ENCODE measurements at regions not wholly inside any gene's neighbourhood (a gene's known extent, or its start where the extent isn't known, plus 50 kb on each side); places are given as distances from the start of the nearest gene placed in this dataset.

DNA sequence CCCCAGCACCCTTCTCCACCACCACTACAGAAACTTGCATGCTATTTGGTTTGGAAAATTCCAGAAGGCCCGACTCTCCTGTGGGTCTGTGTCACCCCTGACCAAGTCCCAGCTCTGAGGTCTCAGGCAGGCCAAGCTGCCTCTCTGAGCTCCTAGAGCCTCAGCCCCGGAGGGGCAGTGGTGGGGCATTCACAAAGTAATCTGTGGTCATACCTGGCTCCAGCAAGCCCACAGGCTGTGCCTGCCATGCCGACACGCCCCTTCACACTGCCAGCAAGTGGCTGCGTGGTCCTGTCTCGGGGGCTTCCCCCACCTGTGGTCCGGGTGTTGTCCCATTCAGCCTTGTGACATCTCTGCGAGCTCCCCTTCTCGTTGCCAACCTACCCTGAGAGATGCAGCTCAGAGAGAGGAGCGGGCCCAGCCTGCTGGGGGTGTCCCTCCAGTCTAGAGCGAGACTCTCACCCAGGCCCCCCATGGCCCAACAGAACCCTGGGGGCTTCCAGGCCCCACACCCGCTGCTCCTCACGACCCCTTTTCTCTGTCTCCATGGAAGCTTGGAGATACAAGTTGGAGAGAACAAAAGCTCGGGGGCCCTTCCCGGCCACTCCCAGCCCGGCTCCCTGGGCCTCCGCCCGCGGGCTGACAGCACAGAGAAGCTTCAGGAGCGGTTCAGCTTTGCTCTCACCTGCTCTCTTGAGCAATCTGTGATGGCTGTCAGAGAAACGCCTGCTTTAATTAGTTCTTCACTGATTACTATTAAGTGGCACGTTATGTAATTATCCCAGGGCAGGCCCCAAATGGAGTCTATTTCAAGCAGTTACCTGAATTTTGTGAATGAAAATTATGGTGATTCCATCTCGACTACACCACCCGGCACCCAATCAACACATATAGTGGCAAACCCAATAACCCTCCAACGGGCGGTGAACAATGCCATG lies 147.7 kb upstream of the PHACTR3 start:
- TF ChIP-seq, protein P1, sequence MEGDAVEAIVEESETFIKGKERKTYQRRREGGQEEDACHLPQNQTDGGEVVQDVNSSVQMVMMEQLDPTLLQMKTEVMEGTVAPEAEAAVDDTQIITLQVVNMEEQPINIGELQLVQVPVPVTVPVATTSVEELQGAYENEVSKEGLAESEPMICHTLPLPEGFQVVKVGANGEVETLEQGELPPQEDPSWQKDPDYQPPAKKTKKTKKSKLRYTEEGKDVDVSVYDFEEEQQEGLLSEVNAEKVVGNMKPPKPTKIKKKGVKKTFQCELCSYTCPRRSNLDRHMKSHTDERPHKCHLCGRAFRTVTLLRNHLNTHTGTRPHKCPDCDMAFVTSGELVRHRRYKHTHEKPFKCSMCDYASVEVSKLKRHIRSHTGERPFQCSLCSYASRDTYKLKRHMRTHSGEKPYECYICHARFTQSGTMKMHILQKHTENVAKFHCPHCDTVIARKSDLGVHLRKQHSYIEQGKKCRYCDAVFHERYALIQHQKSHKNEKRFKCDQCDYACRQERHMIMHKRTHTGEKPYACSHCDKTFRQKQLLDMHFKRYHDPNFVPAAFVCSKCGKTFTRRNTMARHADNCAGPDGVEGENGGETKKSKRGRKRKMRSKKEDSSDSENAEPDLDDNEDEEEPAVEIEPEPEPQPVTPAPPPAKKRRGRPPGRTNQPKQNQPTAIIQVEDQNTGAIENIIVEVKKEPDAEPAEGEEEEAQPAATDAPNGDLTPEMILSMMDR (IDR thresholded peaks at IDR 0.05), result no peak
- no peak for TF ChIP-seq POLR2A (IDR thresholded peaks at IDR 0.05)

All from Peyer's patch (tissue), 4 donors.